Calu3 (cell line): ENCODE measurements at regions not wholly inside any gene's neighbourhood (a gene's known extent, or its start where the extent isn't known, plus 50 kb on each side); places are given as distances from the start of the nearest gene placed in this dataset.

Source experiments
- BruUV-seq: library from RNA; stranded (reverse); fragments of 400-500 nt; replicated peaks from 2 replicates; lab custom pipeline; 2021; lab: Mats Ljungman, UMichigan
- CTCF ChIA-PET: fragments of 300-600 bp; sonication (Branson Sonifier 250); formaldehyde crosslinking; loops from one replicate; lab custom pipeline; 2022; ENCODE audit warnings: antibody characterized with exemption; lab: Charles Lee
- DNase-seq: peaks from one replicate; pipeline ENCODE4 v3.0.0; 2022
- H3K27ac Mint-ChIP-seq: one replicate; pipeline ENCODE4 v1.8.0; 2022; ENCODE audit warnings: mixed read lengths; ENCODE audit not compliant: unreplicated experiment
- H3K27me3 Mint-ChIP-seq: one replicate; pipeline ENCODE4 v1.8.0; 2022; ENCODE audit warnings: mixed read lengths; ENCODE audit not compliant: unreplicated experiment
- H3K36me3 Mint-ChIP-seq: one replicate; pipeline ENCODE4 v1.8.0; 2022; ENCODE audit warnings: mild to moderate bottlenecking, moderate library complexity, mixed read lengths; ENCODE audit not compliant: insufficient read depth, unreplicated experiment
- H3K4me1 Mint-ChIP-seq: one replicate; pipeline ENCODE4 v1.8.0; 2022; ENCODE audit warnings: mild to moderate bottlenecking, low read depth, mixed read lengths; ENCODE audit not compliant: unreplicated experiment
- H3K4me3 Mint-ChIP-seq: one replicate; pipeline ENCODE4 v1.8.0; 2022; ENCODE audit warnings: mild to moderate bottlenecking, low read depth, moderate library complexity, mixed read lengths; ENCODE audit not compliant: unreplicated experiment
- H3K9me3 Mint-ChIP-seq: one replicate; pipeline ENCODE4 v1.8.0; 2022; ENCODE audit warnings: low read depth, mixed read lengths; ENCODE audit not compliant: unreplicated experiment
- CTCF ChIP-seq: fragments of 200-600 bp; IDR thresholded peaks from one replicate; pipeline ENCODE4 v1.8.0; 2022; ENCODE audit warnings: antibody characterized with exemption; ENCODE audit not compliant: unreplicated experiment
- intact Hi-C: fragments of 100-400 bp; cut with micrococcal nuclease; formaldehyde crosslinking; loops from one replicate; pipeline ENCODE4 v1.10.0; 2022; ENCODE audit not compliant: unreplicated experiment

- Mint-ChIP-seq H3K27ac (no peak overlapping the region), H3K4me3 (no peak overlapping the region), H3K9me3 (peaks cover 6% of the 10 kb centered on the region), H3K4me1 (peaks cover 12% of the 10 kb centered on the region), H3K36me3 (no peaks in the 10 kb centered on the region), H3K27me3 (no peaks in the 10 kb centered on the region)
- TF ChIP-seq CTCF = no peak
- BruUV-seq = no TSS peak
- CTCF ChIA-PET = interaction anchor here (0.5 to 1.3 kb wide), 4 partner anchors 15 to 104 kb away, joined by 3 to 5 read pairs (median 3); no protein-coding TSS in a partner anchor
- no peak for DNase-seq
- intact Hi-C loops = no loop called here
Observed at GRCh38 chr15:85312929-85313331, 67.5 kb upstream of the AKAP13 start.

GRCh38 chr15:85313339-85313738 lies 67.1 kb upstream of the AKAP13 start:
- no peaks in the 10 kb centered on the region for H3K36me3 Mint-ChIP-seq
- no peak overlapping the region for H3K27ac Mint-ChIP-seq
- no TSS peak for BruUV-seq
- no peak overlapping the region for H3K4me3 Mint-ChIP-seq
- CTCF ChIA-PET = interaction anchor here (0.6 to 1.3 kb wide), 3 partner anchors 14 to 164 kb away, joined by 3 to 5 read pairs (median 5); no protein-coding TSS in a partner anchor
- TF ChIP-seq CTCF = no peak
- intact Hi-C loops = no loop called here
- no peak for DNase-seq
- peaks cover 16% of the 10 kb centered on the region for H3K4me1 Mint-ChIP-seq
- no peaks in the 10 kb centered on the region for H3K27me3 Mint-ChIP-seq
- peaks cover 6% of the 10 kb centered on the region for H3K9me3 Mint-ChIP-seq

GRCh38 chr15:85314146-85314545 lies 66.3 kb upstream of the AKAP13 start:
- no peak for DNase-seq
- no peak for TF ChIP-seq CTCF
- no peaks in the 10 kb centered on the region for H3K27me3 Mint-ChIP-seq
- intact Hi-C loops = no loop called here
- no peak overlapping the region for H3K27ac Mint-ChIP-seq
- peaks cover 6% of the 10 kb centered on the region for H3K9me3 Mint-ChIP-seq
- no peak overlapping the region for H3K4me3 Mint-ChIP-seq
- peaks cover 18% of the 10 kb centered on the region for H3K4me1 Mint-ChIP-seq
- CTCF ChIA-PET = interaction anchor here (0.6 kb wide), 1 partner anchor 164 kb away, joined by 5 read pairs; no protein-coding TSS in a partner anchor
- H3K36me3 Mint-ChIP-seq = no peaks in the 10 kb centered on the region
- no TSS peak for BruUV-seq

GRCh38 chr15:85314633-85315032 lies 65.8 kb upstream of the AKAP13 start:
- H3K36me3 Mint-ChIP-seq = no peaks in the 10 kb centered on the region
- H3K27me3 Mint-ChIP-seq = no peaks in the 10 kb centered on the region
- intact Hi-C loops = no loop called here
- H3K4me1 Mint-ChIP-seq = peaks cover 18% of the 10 kb centered on the region
- H3K4me3 Mint-ChIP-seq = no peak overlapping the region
- H3K27ac Mint-ChIP-seq = no peak overlapping the region
- H3K9me3 Mint-ChIP-seq = peaks cover 6% of the 10 kb centered on the region
- no TSS peak for BruUV-seq
- CTCF ChIA-PET = interaction anchor here (0.7 kb wide), 1 partner anchor 318 kb away, joined by 3 read pairs; no protein-coding TSS in a partner anchor
- TF ChIP-seq CTCF = no peak
- no peak for DNase-seq
